Esophagus squamous epithelium (tissue), 4 donors: ENCODE measurements at regions not wholly inside any gene's neighbourhood (a gene's known extent, or its start where the extent isn't known, plus 50 kb on each side); places are given as distances from the start of the nearest gene placed in this dataset.
A peak's percentile ranks its signal among the peaks of the same experiment; 100 is the strongest.

Source experiments
- CTCF ChIP-seq, 6 experiments: fragments of 450-650 bp in 4 of 6; fragments of 200-600 bp in 2 of 6; sonication (generic) in 2 of 6; IDR thresholded peaks; one replicate each; pipeline ENCODE4 v1.5.1; 2016 to 2019; ENCODE audit warnings: antibody characterized with exemption in 6 of 6, mild to moderate bottlenecking in 4 of 6, moderate library complexity in 4 of 6
- POLR2A ChIP-seq, 4 donors: fragments of 450-650 bp; IDR thresholded peaks; one replicate each; pipeline ENCODE4 v1.6.1; 2017; ENCODE audit warnings: antibody characterized with exemption in 4 of 4, mild to moderate bottlenecking in 4 of 4, moderate library complexity in 3 of 4

- peak in 1 of 6 experiments; percentile 3 for TF ChIP-seq CTCF (IDR thresholded peaks at IDR 0.05)
- no peak for TF ChIP-seq POLR2A (IDR thresholded peaks at IDR 0.05)
Measured at GRCh38 chr2:177149155-177149503, 63.5 kb upstream of the HNRNPA3 start.
